ENCODE measurements at regions not wholly inside any gene's neighbourhood (a gene's known extent, or its start where the extent isn't known, plus 50 kb on each side); places are given as distances from the start of the nearest gene placed in this dataset.
A peak's percentile ranks its signal among the peaks of the same experiment; 100 is the strongest.
"Not testable (repeated sequence)": the region's sequence is repeated elsewhere in the genome, so short reads cannot be mapped to it uniquely, and the experiment has no call there.

- H3K36me3 ChIP-seq; intact Hi-C loops (cut with DNase I; ENCODE audit: low total_unique reads); H3K4me3 ChIP-seq; H3K27me3 ChIP-seq; H3K4me1 ChIP-seq; H3K9me3 ChIP-seq; H3K27ac ChIP-seq: not testable (repeated sequence)
- DNase-seq: peak in 1 of 2 donors; percentile 26
- TF ChIP-seq CTCF (IDR thresholded peaks at IDR 0.05): peak; percentile 40 to 53
Observed at GRCh38 chr10:42192450-42192849, 445.9 kb downstream of the ZNF33B start.

GRCh38 chr10:42187501-42188195 is 450.7 kb downstream of the ZNF33B start:
- H3K4me3 ChIP-seq; H3K27me3 ChIP-seq; intact Hi-C loops (cut with DNase I; ENCODE audit: low total_unique reads); H3K9me3 ChIP-seq; H3K27ac ChIP-seq; DNase-seq; H3K4me1 ChIP-seq; H3K36me3 ChIP-seq: not testable (repeated sequence)

GRCh38 chr10:42177793-42178689 is 460.3 kb downstream of the ZNF33B start:
- H3K4me1 ChIP-seq; H3K27ac ChIP-seq; H3K4me3 ChIP-seq; H3K9me3 ChIP-seq; intact Hi-C loops (cut with DNase I; ENCODE audit: low total_unique reads); DNase-seq; H3K36me3 ChIP-seq: not testable (repeated sequence)
- H3K27me3 ChIP-seq: peaks cover 0 to 24% of the 10 kb centered on the region in 2 donors
- peak; percentile 44 to 52 for TF ChIP-seq CTCF (IDR thresholded peaks at IDR 0.05)

GRCh38 chr10:42177077-42177792 is 461.1 kb downstream of the ZNF33B start:
- intact Hi-C loops (cut with DNase I; ENCODE audit: low total_unique reads): no loop called here
- Histone ChIP-seq H3K9me3 (no peaks in the 10 kb centered on the region), H3K36me3 (no peaks in the 10 kb centered on the region), H3K27ac (no peak overlapping the region), H3K27me3 (peaks cover 0 to 24% of the 10 kb centered on the region in 2 donors), H3K4me3 (no peak overlapping the region), H3K4me1 (peaks cover 0 to 5% (median 0%) of the 10 kb centered on the region in 4 donors)
- TF ChIP-seq CTCF (IDR thresholded peaks at IDR 0.05): no peak
- DNase-seq: no peak

GRCh38 chr10:42150428-42151061 is 487.8 kb downstream of the ZNF33B start:
- H3K27me3 ChIP-seq: no peaks in the 10 kb centered on the region
- no peak overlapping the region for H3K27ac ChIP-seq
- H3K4me3 ChIP-seq: no peak overlapping the region
- intact Hi-C loops (cut with DNase I; ENCODE audit: low total_unique reads): no loop called here
- TF ChIP-seq CTCF (IDR thresholded peaks at IDR 0.05): no peak
- DNase-seq: no peak
- no peaks in the 10 kb centered on the region for H3K36me3 ChIP-seq
- H3K9me3 ChIP-seq: peaks cover 0 to 17% (median 17%) of the 10 kb centered on the region in 3 donors
- no peaks in the 10 kb centered on the region for H3K4me1 ChIP-seq
